HEK293T (cell line): ENCODE measurements at regions not wholly inside any gene's neighbourhood (a gene's known extent, or its start where the extent isn't known, plus 50 kb on each side); places are given as distances from the start of the nearest gene placed in this dataset.

Source experiments
- BHLHE40 ChIP-seq: fragments of 450-650 bp; IDR thresholded peaks from 2 replicates; pipeline ENCODE4 v1.6.1; 2016; ENCODE audit warnings: mild to moderate bottlenecking, moderate library complexity, borderline replicate concordance
- CTBP1 ChIP-seq: fragments of 450-650 bp; IDR thresholded peaks from 2 replicates; pipeline ENCODE4 v1.6.1; 2016; ENCODE audit warnings: borderline replicate concordance
- ELF4 ChIP-seq: fragments of 450-650 bp; IDR thresholded peaks from 2 replicates; pipeline ENCODE4 v1.6.1; 2017; ENCODE audit warnings: antibody characterized with exemption
- FOXK2 ChIP-seq: fragments of 450-650 bp; IDR thresholded peaks from 2 replicates; pipeline ENCODE4 v1.6.1; 2016; ENCODE audit warnings: mild to moderate bottlenecking
- LEF1 ChIP-seq: fragments of 450-650 bp; IDR thresholded peaks from 2 replicates; pipeline ENCODE4 v1.6.1; 2017; ENCODE audit warnings: mild to moderate bottlenecking, borderline replicate concordance
- NFRKB ChIP-seq: fragments of 450-650 bp; IDR thresholded peaks from 2 replicates; pipeline ENCODE4 v1.6.1; 2016; ENCODE audit warnings: mild to moderate bottlenecking, moderate library complexity
- PKNOX1 ChIP-seq: fragments of 450-650 bp; IDR thresholded peaks from 2 replicates; pipeline ENCODE4 v1.6.1; 2016
- SP1 ChIP-seq: fragments of 450-650 bp; IDR thresholded peaks from 2 replicates; pipeline ENCODE4 v1.6.1; 2017
- SUZ12 ChIP-seq: fragments of 450-650 bp; IDR thresholded peaks from 2 replicates; pipeline ENCODE4 v1.6.1; 2016; ENCODE audit warnings: mild to moderate bottlenecking
- TARDBP ChIP-seq: fragments of 450-650 bp; IDR thresholded peaks from 2 replicates; pipeline ENCODE4 v1.6.1; 2016

- TF ChIP-seq NFRKB (no peak), SP1 (no peak), PKNOX1 (no peak), ELF4 (no peak), BHLHE40 (no peak), TARDBP (no peak), SUZ12 (no peak), CTBP1 (no peak), FOXK2 (no peak), LEF1 (no peak)
Measured at GRCh38 chr18:33839452-33840211, 261.6 kb downstream of the ASXL3 start.
